H1 (cell line): ENCODE measurements at regions not wholly inside any gene's neighbourhood (a gene's known extent, or its start where the extent isn't known, plus 50 kb on each side); places are given as distances from the start of the nearest gene placed in this dataset.

Experiments
- CTCF ChIA-PET: fragments of 300-600 bp; sonication (Branson Sonifier 250); formaldehyde crosslinking; loops from one replicate; lab custom pipeline; 2021; ENCODE audit not compliant: partially characterized antibody; lab: Charles Lee
- POLR2A ChIA-PET: fragments of 300-600 bp; sonication (Branson Sonifier 250); formaldehyde crosslinking; loops from one replicate; lab custom pipeline; 2021; ENCODE audit warnings: inconsistent platforms; ENCODE audit not compliant: partially characterized antibody; lab: Charles Lee
- DNase-seq, 2 experiments: peaks; one replicate each; pipeline versions ENCODE4 v3.0.0 to v3.0.0-alpha.2; 2010 to 2022; ENCODE audit warnings: low spot score in 2 of 2, low read depth in 1 of 2, mixed read lengths in 1 of 2
- FAIRE-seq: peaks from 2 replicates; lab custom pipeline; 2011; peaks lifted over from hg19 to GRCh38; lab: Jason Lieb, UNC
- H2AFZ ChIP-seq: 2 replicates; pipeline ENCODE4 v1.8.1; 2012; ENCODE audit warnings: low read length, inconsistent platforms
- H2AK5ac ChIP-seq: 2 replicates; pipeline ENCODE4 v1.6.1; 2013; ENCODE audit warnings: low read depth, low read length
- H2BK120ac ChIP-seq: replicated peaks from 2 replicates; pipeline ENCODE3; 2013; ENCODE audit warnings: low read depth, low read length, inconsistent platforms
- H2BK12ac ChIP-seq: 2 replicates; pipeline ENCODE4 v1.6.1; 2013; ENCODE audit warnings: low read depth, low read length
- H2BK15ac ChIP-seq: 2 replicates; pipeline ENCODE4 v1.6.1; 2013; ENCODE audit warnings: low read length
- H2BK20ac ChIP-seq: 2 replicates; pipeline ENCODE4 v1.6.1; 2013; ENCODE audit warnings: low read length
- H2BK5ac ChIP-seq: 2 replicates; pipeline ENCODE4 v1.6.1; 2013; ENCODE audit warnings: low read depth, low read length
- H3K14ac ChIP-seq: 2 replicates; pipeline ENCODE4 v1.6.1; 2013; ENCODE audit warnings: inconsistent platforms; ENCODE audit not compliant: insufficient read length
- H3K18ac ChIP-seq: 2 replicates; pipeline ENCODE4 v1.6.1; 2013; ENCODE audit warnings: low read length; ENCODE audit errors: extremely low read depth
- H3K23ac ChIP-seq: 2 replicates; pipeline ENCODE4 v1.6.1; 2013; ENCODE audit warnings: inconsistent platforms; ENCODE audit not compliant: insufficient read length
- H3K23me2 ChIP-seq: 2 replicates; pipeline ENCODE4 v1.6.1; 2013; ENCODE audit warnings: low read depth, low read length
- H3K27ac ChIP-seq: 2 replicates; pipeline ENCODE4 v1.6.1; 2011; ENCODE audit warnings: low read depth, low read length, inconsistent platforms
- H3K27me3 ChIP-seq, 4 experiments: replicated peaks in 1 of 4; 1 replicate in 1 of 4; 2 replicates in 3 of 4; pipeline versions ENCODE4 v1.6.1 to v1.8.1; 2011 to 2013; ENCODE audit warnings: low read length in 3 of 4, mild to moderate bottlenecking in 3 of 4, inconsistent platforms in 2 of 4, mixed read lengths in 2 of 4, moderate library complexity in 1 of 4; ENCODE audit not compliant: control insufficient read depth in 3 of 4, insufficient read depth in 3 of 4; ENCODE audit errors: extremely low read depth in 1 of 4
- H3K36me3 ChIP-seq, 4 experiments: 2 replicates each; pipeline versions ENCODE4 v1.6.1 to v1.8.1; 2011 to 2013; ENCODE audit warnings: mild to moderate bottlenecking in 4 of 4, low read length in 3 of 4, moderate library complexity in 2 of 4, control low read depth in 1 of 4, inconsistent platforms in 1 of 4; ENCODE audit not compliant: insufficient read depth in 4 of 4, control insufficient read depth in 2 of 4
- H3K4ac ChIP-seq: replicated peaks from 2 replicates; pipeline ENCODE3; 2013; ENCODE audit warnings: low read length, low read depth, mixed read lengths, inconsistent platforms; ENCODE audit not compliant: insufficient read length
- H3K4me1 ChIP-seq, 4 experiments: replicated peaks in 1 of 4; 1 replicate in 1 of 4; 2 replicates in 3 of 4; pipeline versions ENCODE4 v1.6.1 to v1.8.1; 2011 to 2013; ENCODE audit warnings: low read length in 3 of 4, inconsistent platforms in 2 of 4, mixed read lengths in 1 of 4; ENCODE audit not compliant: insufficient read depth in 4 of 4, control insufficient read depth in 3 of 4
- H3K4me2 ChIP-seq, 2 experiments: 2 replicates each; pipeline versions ENCODE4 v1.6.1 to v1.8.1; 2011 to 2013; ENCODE audit warnings: low read depth in 2 of 2, low read length in 2 of 2, control low read depth in 1 of 2, inconsistent platforms in 1 of 2, mild to moderate bottlenecking in 1 of 2; ENCODE audit not compliant: insufficient read depth in 1 of 2
- H3K4me3 ChIP-seq, 4 experiments: fragments of 200-600, 300-600 bp in 1 of 4; sonication (generic), shearing (Covaris generic), sonication (Bioruptor Twin) in 1 of 4; 2 replicates each; pipeline versions ENCODE4 v1.5.1 to v1.8.1; 2011 to 2016; ENCODE audit warnings: low read length in 4 of 4, low read depth in 3 of 4, control low read depth in 2 of 4, inconsistent platforms in 2 of 4, mild to moderate bottlenecking in 2 of 4, mixed read lengths in 1 of 4, moderate library complexity in 1 of 4; ENCODE audit not compliant: insufficient read depth in 2 of 4; ENCODE audit errors: extremely low read depth in 1 of 4
- H3K56ac ChIP-seq: replicated peaks from 2 replicates; pipeline ENCODE3; 2013; ENCODE audit warnings: low read depth, mild to moderate bottlenecking, mixed read lengths, low read length, inconsistent platforms; ENCODE audit not compliant: insufficient read length
- H3K79me1 ChIP-seq: 2 replicates; pipeline ENCODE4 v1.6.1; 2013; ENCODE audit warnings: low read depth, low read length, control low read depth
- H3K79me2 ChIP-seq, 2 experiments: 2 replicates each; pipeline versions ENCODE4 v1.6.1 to v1.8.1; 2012 to 2013; ENCODE audit warnings: low read length in 2 of 2, mild to moderate bottlenecking in 2 of 2, inconsistent platforms in 1 of 2; ENCODE audit not compliant: insufficient read depth in 2 of 2, control insufficient read depth in 1 of 2
- H3K9ac ChIP-seq, 4 experiments: replicated peaks in 1 of 4; 1 replicate in 1 of 4; 2 replicates in 3 of 4; pipeline versions ENCODE4 v1.6.1 to v1.8.1; 2011 to 2013; ENCODE audit warnings: low read depth in 3 of 4, low read length in 3 of 4, control low read depth in 2 of 4, mild to moderate bottlenecking in 2 of 4, moderate library complexity in 2 of 4, inconsistent platforms in 1 of 4; ENCODE audit errors: extremely low read depth in 1 of 4
- H3K9me3 ChIP-seq, 2 experiments: 2 replicates each; pipeline versions ENCODE4 v1.6.1 to v1.8.1; 2012 to 2013; ENCODE audit warnings: mild to moderate bottlenecking in 2 of 2, moderate library complexity in 2 of 2, control low read depth in 1 of 2, inconsistent platforms in 1 of 2, low read depth in 1 of 2, low read length in 1 of 2, mixed read lengths in 1 of 2; ENCODE audit not compliant: insufficient read depth in 2 of 2
- H4K20me1 ChIP-seq, 2 experiments: replicated peaks in 1 of 2; 2 replicates each; pipeline versions ENCODE3 to v1.8.1; 2011 to 2013; ENCODE audit warnings: inconsistent platforms in 2 of 2, low read length in 2 of 2, mild to moderate bottlenecking in 1 of 2; ENCODE audit not compliant: insufficient read depth in 2 of 2, control insufficient read depth in 1 of 2
- H4K5ac ChIP-seq: 2 replicates; pipeline ENCODE4 v1.6.1; 2013; ENCODE audit warnings: low read length, low read depth, mixed read lengths, inconsistent platforms; ENCODE audit not compliant: insufficient read length
- H4K8ac ChIP-seq: 2 replicates; pipeline ENCODE4 v1.8.0; 2013; ENCODE audit warnings: mild to moderate bottlenecking, moderate library complexity, low read length, inconsistent platforms; ENCODE audit not compliant: insufficient read depth; ENCODE audit errors: extremely low read depth
- H4K91ac ChIP-seq: replicated peaks from 2 replicates; pipeline ENCODE3; 2013; ENCODE audit warnings: low read length, mixed read lengths, inconsistent platforms; ENCODE audit not compliant: insufficient read length
- ASH2L ChIP-seq: fragments of 200-600, 300-600 bp; sonication (generic); IDR thresholded peaks from one replicate; pipeline ENCODE4 v1.7.1; 2017; ENCODE audit warnings: low read length
- CHD1 ChIP-seq: IDR thresholded peaks from 2 replicates; pipeline ENCODE4 v1.6.1; 2012; ENCODE audit warnings: low read depth, low read length, improper control_type of control experiment
- CHD2 ChIP-seq: IDR thresholded peaks from 2 replicates; pipeline ENCODE4 v1.6.1; 2012; ENCODE audit warnings: low read length, improper control_type of control experiment
- CTBP2 ChIP-seq: IDR thresholded peaks from 2 replicates; pipeline ENCODE4 v1.7.0; 2011; ENCODE audit warnings: borderline replicate concordance, mild to moderate bottlenecking, moderate library complexity, mixed read lengths, low read length; ENCODE audit not compliant: insufficient read depth, insufficient read length
- EP300 ChIP-seq, 2 experiments: IDR thresholded peaks; 1 replicate in 1 of 2; 2 replicates in 1 of 2; pipeline ENCODE4 v1.6.1; 2011 to 2012; ENCODE audit warnings: low read depth in 2 of 2, low read length in 2 of 2, mild to moderate bottlenecking in 2 of 2, borderline replicate concordance in 1 of 2, inconsistent platforms in 1 of 2, moderate library complexity in 1 of 2
- KDM5A ChIP-seq: fragments of 200-600 bp; IDR thresholded peaks from 2 replicates; pipeline ENCODE4 v1.7.1; 2012; ENCODE audit warnings: mild to moderate bottlenecking, low read length, inconsistent platforms, mixed read lengths
- POLR2AphosphoS5 ChIP-seq: IDR thresholded peaks from 2 replicates; pipeline ENCODE4 v1.6.1; 2011; ENCODE audit warnings: low read depth, low read length
- RBBP5 ChIP-seq: IDR thresholded peaks from 2 replicates; pipeline ENCODE4 v1.7.1; 2012; ENCODE audit warnings: low read depth, mild to moderate bottlenecking, inconsistent platforms, low read length, moderate library complexity, borderline replicate concordance
- SIN3A ChIP-seq, 2 experiments: IDR thresholded peaks in 1 of 2; conservative IDR thresholded peaks in 1 of 2; 2 replicates each; pipeline ENCODE4 v1.6.1; 2011 to 2012; ENCODE audit warnings: low read length in 2 of 2, improper control_type of control experiment in 1 of 2, low read depth in 1 of 2, mild to moderate bottlenecking in 1 of 2
- TBP ChIP-seq: IDR thresholded peaks from 2 replicates; pipeline ENCODE4 v1.6.1; 2011; ENCODE audit warnings: low read depth, low read length, improper control_type of control experiment
- WGBS, 2 experiments: shearing (Covaris generic) in 1 of 2; methylation state at CpG; one replicate each; pipeline versions ENCODE4 v1.1.6 to v1.1.7; 2013 to 2015; ENCODE audit warnings: low lambda C conversion rate in 2 of 2, mixed read lengths in 2 of 2, inconsistent platforms in 1 of 2, low coverage in 1 of 2, missing lambda C conversion rate in 1 of 2; ENCODE audit not compliant: insufficient replicate concordance in 2 of 2, insufficient coverage in 1 of 2, insufficient read length in 1 of 2; ENCODE audit errors: extremely low coverage in 1 of 2, missing lambda C conversion rate in 1 of 2; 5-methylcytosine and 5-hydroxymethylcytosine counted together

DNA sequence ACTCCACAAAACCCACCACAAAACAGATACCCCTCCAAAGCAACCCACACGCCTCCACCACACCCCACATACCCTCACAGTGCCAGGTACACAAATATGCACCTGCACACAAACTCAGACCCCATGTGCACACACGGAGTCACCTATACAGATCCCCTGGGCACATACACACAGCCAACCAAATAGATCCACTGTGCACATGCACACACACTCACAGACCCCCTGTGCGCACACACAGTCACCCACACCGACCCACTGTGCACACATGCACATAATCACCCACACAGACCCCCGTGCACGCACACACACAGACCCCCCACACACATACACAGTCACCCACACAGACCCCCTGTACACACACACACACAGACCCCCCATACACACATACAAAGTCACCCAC is 107.8 kb downstream of the HSPH1 start:
- DNase-seq: no peak
- H4K5ac ChIP-seq: no peak overlapping the region
- WGBS, 2 experiments: 91% methylated on average over 4 of the region's 6 CpGs; no CpG with 5 or more reads in 1 of the 2 experiments
- H2AK5ac ChIP-seq: no peak overlapping the region
- H3K79me1 ChIP-seq: no peaks in the 10 kb centered on the region
- no peak overlapping the region for H2BK20ac ChIP-seq
- H2BK5ac ChIP-seq: no peak overlapping the region
- H2BK12ac ChIP-seq: no peak overlapping the region
- no peak overlapping the region for H4K91ac ChIP-seq
- H4K8ac ChIP-seq: no peak overlapping the region
- ChIA-PET CTCF (interaction anchor here (1.7 kb wide), 1 partner anchor 9 kb away, joined by 5 read pairs; no protein-coding TSS in a partner anchor), POLR2A (interaction anchor here (1.2 kb wide), 1 partner anchor 10 kb away, joined by 3 read pairs; no protein-coding TSS in a partner anchor)
- H3K4me2 ChIP-seq: no peak overlapping the region
- no peak overlapping the region for H3K4me3 ChIP-seq
- no peaks in the 10 kb centered on the region for H3K9me3 ChIP-seq
- H3K56ac ChIP-seq: no peak overlapping the region
- H3K27me3 ChIP-seq: no peaks in the 10 kb centered on the region; a peak in 1 of 7 replicates
- no peaks in the 10 kb centered on the region for H3K36me3 ChIP-seq
- no peak overlapping the region for H3K14ac ChIP-seq
- no peaks in the 10 kb centered on the region; the same call in 1 of the 2 replicates for H3K23me2 ChIP-seq
- H3K4me1 ChIP-seq: no peaks in the 10 kb centered on the region
- no peak overlapping the region for H3K27ac ChIP-seq
- no peak overlapping the region for H3K23ac ChIP-seq
- H2BK15ac ChIP-seq: no peak overlapping the region
- H2BK120ac ChIP-seq: no peak overlapping the region
- H3K18ac ChIP-seq: no peak overlapping the region
- FAIRE-seq: no peak
- TF ChIP-seq RBBP5 (no peak), KDM5A (no peak), CHD2 (no peak), EP300 (IDR thresholded peaks at IDR 0.05; ENCODE audit: borderline replicate concordance in 1 of 2, low read depth in 2 of 2, low read length in 2 of 2) (no peak), SIN3A (conservative IDR thresholded peaks at IDR 0.05 in 1 of 2, IDR thresholded peaks at IDR 0.05 in 1 of 2; ENCODE audit: low read depth in 1 of 2, low read length in 2 of 2) (no peak), CTBP2 (no peak), ASH2L (no peak), CHD1 (no peak), POLR2AphosphoS5 (no peak), TBP (no peak)
- H2AFZ ChIP-seq: no peak overlapping the region
- no peak overlapping the region for H3K4ac ChIP-seq
- H3K79me2 ChIP-seq: no peaks in the 10 kb centered on the region
- no peak overlapping the region for H3K9ac ChIP-seq
- no peaks in the 10 kb centered on the region for H4K20me1 ChIP-seq
